DMS53 (cell line): ENCODE measurements at regions not wholly inside any gene's neighbourhood (a gene's known extent, or its start where the extent isn't known, plus 50 kb on each side); places are given as distances from the start of the nearest gene placed in this dataset.
A peak's percentile ranks its signal among the peaks of the same experiment; 100 is the strongest.
"Not testable (repeated sequence)": the region's sequence is repeated elsewhere in the genome, so short reads cannot be mapped to it uniquely, and the experiment has no call there.

ENCODE experiments used
- DNase-seq: peaks from one replicate; lab custom pipeline; 2025; lab: John Stamatoyannopoulos, UW

- peak; percentile 22 for DNase-seq
Measured at GRCh38 chr14:106530423-106531107, 1004.2 kb downstream of the TMEM121 start.

- peak; percentile 8 for DNase-seq
Measured at GRCh38 chr14:106537597-106537996, 1011.2 kb downstream of the TMEM121 start.

- DNase-seq, result no peak
Measured at GRCh38 chr14:106538201-106538600, 1011.8 kb downstream of the TMEM121 start.

GRCh38 chr14:106547735-106548434 is 1021.5 kb downstream of the TMEM121 start:
- no peak for DNase-seq

- no peak for DNase-seq
Measured at GRCh38 chr14:106549064-106549463, 1022.7 kb downstream of the TMEM121 start.

GRCh38 chr14:106551265-106551664 is 1024.9 kb downstream of the TMEM121 start:
- peak; percentile 57 for DNase-seq

GRCh38 chr14:106556211-106556610 is 1029.8 kb downstream of the TMEM121 start:
- DNase-seq, result not testable (repeated sequence)

GRCh38 chr14:106556665-106557289 is 1030.4 kb downstream of the TMEM121 start:
- DNase-seq, result peak; percentile 73

- no peak for DNase-seq
Measured at GRCh38 chr14:106562451-106562850, 1036.1 kb downstream of the TMEM121 start.

- peak; percentile 75 for DNase-seq
Measured at GRCh38 chr14:106564058-106564643, 1037.8 kb downstream of the TMEM121 start.

GRCh38 chr14:106578481-106578880 is 1052.1 kb downstream of the TMEM121 start:
- no peak for DNase-seq

GRCh38 chr14:106579084-106579483 is 1052.7 kb downstream of the TMEM121 start:
- DNase-seq, result no peak

GRCh38 chr14:106585692-106586091 is 1059.3 kb downstream of the TMEM121 start:
- DNase-seq, result peak; percentile 24

GRCh38 chr14:106586098-106586704 is 1059.8 kb downstream of the TMEM121 start:
- DNase-seq, result peak; percentile 74

- not testable (repeated sequence) for DNase-seq
Measured at GRCh38 chr14:106591539-106591938, 1065.2 kb downstream of the TMEM121 start.

- DNase-seq, result peak; percentile 27
Measured at GRCh38 chr14:106592115-106592852, 1065.9 kb downstream of the TMEM121 start.

GRCh38 chr14:106599209-106599608 is 1072.8 kb downstream of the TMEM121 start:
- no peak for DNase-seq

- peak; percentile 79 for DNase-seq
Measured at GRCh38 chr14:106605548-106606448, 1079.4 kb downstream of the TMEM121 start.

- DNase-seq, result no peak
Measured at GRCh38 chr14:106606936-106607335, 1080.6 kb downstream of the TMEM121 start.

GRCh38 chr14:106610691-106611090 is 1084.3 kb downstream of the TMEM121 start:
- no peak for DNase-seq
